Embryonic facial prominence (tissue), 1 donor: ENCODE measurements at regions not wholly inside any gene's neighbourhood (a gene's known extent, or its start where the extent isn't known, plus 50 kb on each side); places are given as distances from the start of the nearest gene placed in this dataset.
"Not testable (repeated sequence)": the region's sequence is repeated elsewhere in the genome, so short reads cannot be mapped to it uniquely, and the experiment has no call there.

Source experiments
- DNase-seq: peaks from one replicate; pipeline ENCODE4 v3.0.0-alpha.2; 2016; ENCODE audit errors: extremely low spot score

DNA sequence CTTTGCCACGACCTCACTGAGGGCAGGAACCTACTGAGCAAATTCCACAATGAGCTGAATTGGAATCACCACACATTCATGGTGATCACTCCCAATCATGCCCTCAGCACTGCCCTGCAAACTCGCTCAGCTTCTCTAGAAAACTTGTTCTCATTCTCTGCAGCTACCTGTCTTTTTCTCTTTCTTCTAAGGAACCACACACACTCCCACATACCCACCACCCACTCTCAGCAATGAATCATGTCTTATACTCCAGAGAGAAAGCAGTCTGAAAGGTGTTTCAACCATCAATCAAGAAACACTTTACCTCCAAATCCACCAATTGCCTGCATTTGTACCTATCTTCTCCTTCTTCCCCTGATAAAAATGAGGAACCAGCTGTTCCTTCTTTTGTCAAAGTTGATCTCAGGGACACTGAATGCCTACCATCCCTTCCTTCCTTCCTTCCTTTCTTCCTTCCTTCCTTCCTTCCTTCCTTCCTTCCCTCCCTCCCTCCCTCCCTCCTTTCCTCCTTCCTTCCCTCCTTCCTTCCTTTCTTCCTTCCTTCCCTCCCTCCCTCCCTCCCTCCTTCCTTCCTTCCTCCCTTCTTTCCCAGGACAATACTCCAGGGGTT lies 84.6 kb upstream of the SGK1 start:
- no peak for DNase-seq

DNA sequence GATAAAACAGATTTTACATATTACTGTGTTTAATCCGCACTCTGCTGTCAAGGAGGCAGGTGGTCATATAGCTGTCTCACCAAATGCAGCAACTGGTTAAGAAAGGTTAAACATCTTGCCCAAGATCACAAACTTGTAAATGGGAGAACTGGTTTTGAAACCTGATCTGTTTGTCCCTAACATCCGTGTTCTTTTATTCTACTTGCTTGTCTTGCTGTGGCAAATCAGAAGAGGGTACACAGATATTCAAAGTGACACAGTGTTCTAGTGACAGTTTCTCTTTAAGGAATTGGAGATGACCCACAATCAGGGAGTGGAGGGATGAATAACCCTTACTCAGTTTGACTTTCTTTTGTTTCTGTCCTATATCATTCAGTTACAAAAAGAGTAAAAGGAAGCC lies 83.0 kb upstream of the SGK1 start:
- DNase-seq: no peak

DNA sequence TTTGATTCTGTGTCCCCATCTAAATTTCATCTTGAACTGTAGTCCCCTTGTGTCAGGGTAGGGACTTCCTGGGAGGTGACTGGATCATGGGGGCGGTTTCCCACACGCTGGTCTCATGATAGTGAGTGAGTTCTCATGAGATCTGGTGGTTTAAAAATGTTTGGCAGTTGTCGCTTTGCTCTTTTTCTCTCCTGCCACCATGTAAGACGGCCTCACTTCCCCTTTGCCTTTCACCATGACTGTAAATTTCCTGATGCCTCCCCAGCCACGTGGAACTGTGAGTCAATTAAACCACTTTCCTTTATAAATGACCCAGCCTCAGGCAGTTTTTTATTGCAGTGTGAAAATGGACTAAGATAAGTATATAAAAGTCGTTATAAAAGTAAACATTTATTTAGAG lies 80.5 kb upstream of the SGK1 start:
- DNase-seq: no peak

DNA sequence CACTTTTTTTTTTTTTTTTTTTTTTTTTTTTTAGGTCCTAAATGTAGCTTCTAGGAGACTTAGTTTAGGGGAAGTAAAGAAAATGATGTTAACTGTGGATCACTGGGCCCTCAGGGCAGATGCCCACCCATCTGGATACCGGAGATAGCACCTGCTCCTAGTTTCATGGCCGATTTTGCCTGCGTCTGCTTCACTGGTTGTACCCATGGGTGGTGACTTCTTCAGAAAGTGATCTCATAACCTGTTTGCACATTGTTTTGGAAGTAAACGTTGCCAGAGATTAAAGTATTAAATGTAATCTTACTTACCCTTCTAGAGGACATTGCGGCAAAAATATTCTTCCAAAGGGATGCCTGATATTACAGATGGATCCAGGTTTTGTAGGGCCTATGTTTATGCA lies 79.8 kb upstream of the SGK1 start:
- DNase-seq: no peak

DNA sequence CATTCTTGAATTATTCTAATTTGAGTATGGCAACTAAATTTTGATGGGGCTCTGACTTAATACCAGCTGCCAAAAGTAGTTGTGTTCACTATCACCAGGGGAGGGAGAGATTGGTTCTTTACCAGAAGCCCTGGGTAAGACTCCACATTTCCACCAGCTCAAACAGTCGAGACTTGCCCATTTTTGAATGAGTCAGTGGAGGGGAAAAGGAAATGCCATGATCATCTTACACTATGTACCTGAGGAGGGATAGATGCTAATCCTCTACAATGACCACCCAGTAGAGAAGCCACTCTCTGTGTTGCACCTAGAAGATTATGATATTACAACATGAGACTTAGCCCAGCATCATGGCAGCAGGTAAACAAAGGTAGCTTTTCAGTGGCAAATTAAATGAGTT lies 77.0 kb upstream of the SGK1 start:
- DNase-seq: no peak

DNA sequence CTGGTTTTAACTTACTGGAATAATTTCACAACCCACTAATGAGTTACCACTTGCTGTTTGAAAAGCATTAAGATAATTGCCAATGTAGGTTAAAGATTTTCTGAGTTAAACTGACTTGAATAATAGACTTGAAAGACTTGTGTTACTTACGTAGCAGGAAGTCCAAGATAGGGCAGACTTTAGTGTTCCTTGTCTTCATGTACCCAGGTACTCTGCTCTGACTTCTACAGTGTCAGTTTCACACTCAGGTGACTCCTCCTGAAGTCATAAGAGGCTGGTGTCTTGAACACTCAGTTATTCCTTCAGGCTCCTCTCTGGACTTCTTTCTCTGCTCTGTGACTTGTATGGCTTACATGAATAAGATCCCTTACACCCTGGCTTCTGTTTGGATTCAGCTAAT lies 76.3 kb upstream of the SGK1 start:
- no peak for DNase-seq

DNA sequence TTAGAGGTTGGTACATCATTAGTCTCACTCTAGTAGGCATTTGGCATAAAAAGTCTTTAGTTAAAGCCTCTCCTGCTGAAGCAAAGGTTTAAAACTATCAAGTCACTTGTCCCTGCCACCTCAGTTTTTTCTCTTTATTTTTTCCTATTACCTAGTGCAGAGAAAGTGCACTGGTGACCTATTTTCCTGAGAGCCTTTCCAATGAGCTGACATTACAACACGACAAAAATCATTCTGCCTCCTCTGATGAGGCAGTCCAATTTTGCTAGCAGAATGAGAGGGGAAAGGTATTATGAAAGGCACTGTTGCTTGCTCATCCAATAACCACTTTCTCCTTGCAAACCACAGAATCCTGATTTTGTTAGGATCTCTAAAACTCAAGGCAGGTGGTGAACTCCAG lies 73.3 kb upstream of the SGK1 start:
- no peak for DNase-seq

DNA sequence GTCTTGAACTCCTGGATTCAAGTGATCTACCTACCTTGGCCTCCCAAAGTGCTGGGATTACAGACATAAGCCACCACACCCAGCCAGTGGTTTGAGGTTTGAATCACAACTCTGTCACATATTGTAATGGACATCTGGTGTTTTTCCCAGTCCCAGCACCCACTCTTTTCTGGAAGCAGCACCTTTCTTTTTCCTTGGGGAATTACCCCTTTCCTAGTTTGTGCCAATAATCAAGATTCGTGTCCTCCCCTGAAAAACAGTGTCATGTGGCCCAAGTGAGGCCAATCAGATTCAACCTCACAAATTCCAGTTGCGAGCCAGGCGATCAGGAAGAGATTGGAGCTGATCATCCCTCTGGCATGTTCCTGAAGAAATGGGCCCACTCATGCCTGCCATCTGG lies 71.7 kb upstream of the SGK1 start:
- no peak for DNase-seq

DNA sequence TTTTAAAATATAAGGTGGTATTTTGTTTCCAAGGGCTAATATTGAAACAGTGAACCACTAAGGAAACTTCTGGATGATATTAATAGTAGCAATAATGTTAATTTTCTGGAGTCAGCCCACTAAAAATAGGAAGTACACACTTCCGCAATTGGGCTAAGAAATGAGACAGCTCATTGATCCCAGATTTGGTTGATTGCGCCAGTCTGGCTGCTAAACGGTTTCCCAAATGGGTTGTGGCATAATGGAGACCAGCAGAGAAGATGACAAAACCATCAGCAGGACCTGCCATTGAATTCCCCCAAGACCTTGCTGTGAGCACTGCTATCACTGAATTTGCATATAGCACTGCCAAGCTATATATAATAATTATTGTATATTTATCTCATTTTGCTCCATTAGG lies 71.2 kb upstream of the SGK1 start:
- DNase-seq: no peak

DNA sequence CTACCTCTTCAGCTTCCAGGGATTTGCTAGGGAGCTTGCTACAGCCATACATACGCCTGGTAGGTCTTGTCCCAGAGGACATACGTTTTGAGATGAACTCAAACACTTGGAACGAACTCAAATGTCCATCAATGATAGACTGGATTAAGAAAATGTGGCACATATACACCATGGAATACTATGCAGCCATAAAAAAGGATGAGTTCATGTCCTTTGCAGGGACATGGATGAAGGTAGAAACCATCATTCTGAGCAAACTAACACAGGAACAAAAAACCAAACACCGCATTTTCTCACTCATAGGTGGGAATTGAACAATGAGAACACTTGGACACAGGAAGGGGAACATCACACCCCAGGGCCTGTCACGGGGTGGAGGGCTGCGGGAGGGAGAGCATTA lies 68.6 kb upstream of the SGK1 start:
- not testable (repeated sequence) for DNase-seq

DNA sequence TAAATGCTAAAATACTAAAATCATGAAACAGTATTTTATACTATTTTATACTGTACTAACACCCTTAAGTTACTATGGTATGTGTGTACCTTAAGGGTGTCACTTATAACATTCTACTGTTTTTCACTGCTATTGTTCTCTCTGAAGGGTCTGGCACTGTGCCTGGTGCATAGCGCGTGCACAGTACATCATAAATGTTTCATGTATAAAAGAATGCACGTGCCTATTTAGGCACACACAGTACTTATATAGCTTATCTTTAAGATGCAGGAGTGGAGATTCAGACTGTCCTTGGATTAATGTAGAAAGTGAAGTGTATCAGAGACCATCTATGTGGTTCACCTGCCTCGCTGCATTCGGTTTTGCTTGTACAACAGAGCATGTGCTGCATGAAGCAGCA lies 64.0 kb upstream of the SGK1 start:
- DNase-seq: no peak

DNA sequence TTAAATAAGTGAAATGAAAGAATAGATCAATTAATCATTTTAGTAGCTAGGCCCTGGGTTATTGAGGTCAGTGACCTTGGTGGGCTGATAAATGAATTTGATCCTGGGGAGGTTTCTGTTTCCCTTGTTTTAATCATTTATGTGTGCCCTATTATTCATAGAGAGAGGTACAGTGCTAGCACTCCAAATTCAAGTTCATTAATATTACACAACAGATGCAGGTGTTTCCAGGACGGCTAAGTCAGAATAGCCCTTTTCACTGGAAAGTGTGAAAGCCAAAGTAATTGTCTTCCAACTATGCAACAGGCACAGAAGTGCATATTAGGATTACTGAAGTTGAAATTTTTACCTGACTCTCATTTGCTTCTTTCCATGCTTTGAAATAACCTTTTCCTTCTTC lies 61.7 kb upstream of the SGK1 start:
- DNase-seq: no peak

DNA sequence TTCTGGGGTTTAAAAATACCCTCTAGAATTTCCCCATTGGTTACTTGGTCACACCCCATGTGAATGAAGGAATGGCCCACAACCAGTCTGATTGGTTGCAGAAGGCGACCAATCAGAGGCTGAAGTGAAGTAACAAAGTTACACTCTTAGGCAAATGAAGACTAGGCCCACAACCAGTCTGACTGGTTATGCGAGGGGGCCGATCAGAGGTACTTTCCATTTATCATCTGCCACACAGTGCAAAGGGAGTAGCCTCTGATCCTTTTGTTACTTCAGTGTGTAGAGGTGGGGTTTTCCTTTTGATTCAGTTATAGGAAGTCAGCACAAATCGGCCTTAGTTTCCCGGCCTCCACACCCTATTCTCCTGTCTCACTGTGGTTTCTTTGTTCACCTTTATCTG lies 61.2 kb upstream of the SGK1 start:
- no peak for DNase-seq

DNA sequence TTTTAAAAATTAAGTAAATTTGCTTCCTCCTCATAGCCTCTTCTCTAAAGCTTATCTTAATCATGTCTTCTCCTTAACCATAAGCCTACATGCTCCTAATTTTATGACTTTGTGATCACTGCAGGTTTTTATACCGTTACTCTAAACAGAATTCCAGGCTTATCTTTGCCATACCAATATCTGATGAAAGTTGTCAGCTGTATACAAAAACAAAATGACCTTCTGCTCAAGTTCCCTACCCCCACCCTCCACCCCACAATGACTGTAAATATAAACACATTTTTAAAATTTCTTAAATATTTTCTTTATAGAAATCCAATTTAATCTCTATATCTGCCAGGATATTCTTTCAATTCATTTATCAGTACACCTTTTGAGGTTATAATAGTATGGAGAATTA lies 60.5 kb upstream of the SGK1 start:
- no peak for DNase-seq

DNA sequence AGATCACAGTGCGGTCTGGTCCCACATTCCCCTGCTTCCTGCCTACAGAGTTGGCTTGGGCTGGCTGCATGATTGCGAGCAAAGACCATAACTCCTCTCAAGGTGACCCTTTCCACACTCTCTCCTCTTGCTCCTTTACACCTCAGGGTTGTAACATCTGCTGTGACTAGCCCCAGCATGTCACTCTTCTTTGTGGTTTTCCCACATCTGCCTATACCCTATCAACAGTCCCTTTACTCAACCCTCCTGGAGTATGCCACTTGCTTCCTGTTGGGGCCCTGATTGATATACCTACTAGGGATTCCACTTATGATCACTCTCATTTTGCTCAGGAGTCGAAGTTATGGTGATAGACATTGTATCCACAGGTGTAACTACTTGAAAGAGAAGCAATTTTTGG lies 58.9 kb upstream of the SGK1 start:
- no peak for DNase-seq

DNA sequence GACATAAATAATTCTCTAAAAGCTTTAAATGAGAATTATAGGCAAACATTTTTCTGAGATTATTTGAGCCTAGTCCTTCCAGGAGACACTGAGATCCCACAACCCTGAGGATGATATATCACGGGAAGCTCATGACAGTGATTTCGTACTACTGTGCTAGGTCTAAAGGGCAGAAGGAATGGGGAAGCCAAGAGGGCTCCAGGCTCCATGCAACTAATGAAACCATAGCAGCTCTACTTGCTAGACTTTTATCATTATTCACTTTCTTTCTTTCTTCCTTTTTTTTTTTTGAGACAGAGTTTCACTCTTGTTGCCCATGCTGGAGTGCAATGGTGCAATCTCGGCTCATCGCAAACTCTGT lies 57.3 kb upstream of the SGK1 start:
- DNase-seq: no peak

DNA sequence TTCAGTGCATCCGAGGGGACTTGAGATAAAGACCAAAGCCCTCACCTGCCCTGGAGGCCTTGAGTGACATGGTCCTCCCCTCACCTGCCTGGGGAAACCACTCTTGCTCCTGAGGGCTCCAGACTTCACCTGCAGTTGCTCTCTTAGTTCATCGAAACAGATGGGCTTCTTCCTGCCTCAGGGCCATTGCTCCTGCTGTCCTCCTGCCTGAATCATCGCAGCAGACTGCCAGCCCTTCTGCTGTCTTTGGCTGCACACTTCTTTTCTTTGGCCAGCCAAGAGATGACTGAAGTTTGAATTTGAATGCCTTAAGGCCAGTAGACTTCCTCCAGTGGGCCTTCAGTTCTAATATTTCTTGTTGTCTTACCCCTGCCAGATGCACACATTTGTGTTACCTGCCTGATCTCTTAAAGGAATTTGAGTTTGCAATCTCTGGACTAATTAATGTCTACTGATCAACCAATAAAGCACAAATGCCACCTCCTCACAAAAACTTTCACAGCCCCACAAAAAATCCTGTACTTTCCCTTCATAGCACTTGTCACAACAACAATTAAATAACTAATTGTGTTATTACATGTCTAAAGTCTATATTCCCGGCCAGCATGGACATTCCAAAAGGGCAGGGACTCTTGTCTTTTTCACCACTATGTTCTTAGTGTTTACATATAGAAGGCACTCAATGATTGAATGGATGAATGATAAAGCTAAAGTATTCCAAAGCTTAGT lies 56.7 kb upstream of the SGK1 start:
- no peak for DNase-seq

DNA sequence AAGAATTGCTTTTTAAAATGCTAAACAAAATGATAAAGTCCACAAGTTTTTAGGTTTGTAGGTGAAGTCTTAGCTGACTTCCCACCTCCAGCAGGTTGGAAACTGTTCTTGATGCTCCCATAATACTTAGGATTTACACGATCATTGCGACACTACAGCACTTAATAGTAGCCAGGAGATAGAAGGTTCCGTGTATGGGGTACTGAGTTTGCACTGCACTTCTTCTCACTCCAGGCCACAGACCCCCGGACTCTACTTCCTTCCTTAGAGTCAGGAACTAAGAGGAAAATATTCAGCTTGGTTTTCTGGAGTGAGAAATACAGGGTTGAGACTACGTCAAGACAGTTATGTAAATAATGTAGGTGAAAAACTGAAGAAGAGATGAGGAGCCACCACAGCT lies 56.1 kb upstream of the SGK1 start:
- DNase-seq: no peak

DNA sequence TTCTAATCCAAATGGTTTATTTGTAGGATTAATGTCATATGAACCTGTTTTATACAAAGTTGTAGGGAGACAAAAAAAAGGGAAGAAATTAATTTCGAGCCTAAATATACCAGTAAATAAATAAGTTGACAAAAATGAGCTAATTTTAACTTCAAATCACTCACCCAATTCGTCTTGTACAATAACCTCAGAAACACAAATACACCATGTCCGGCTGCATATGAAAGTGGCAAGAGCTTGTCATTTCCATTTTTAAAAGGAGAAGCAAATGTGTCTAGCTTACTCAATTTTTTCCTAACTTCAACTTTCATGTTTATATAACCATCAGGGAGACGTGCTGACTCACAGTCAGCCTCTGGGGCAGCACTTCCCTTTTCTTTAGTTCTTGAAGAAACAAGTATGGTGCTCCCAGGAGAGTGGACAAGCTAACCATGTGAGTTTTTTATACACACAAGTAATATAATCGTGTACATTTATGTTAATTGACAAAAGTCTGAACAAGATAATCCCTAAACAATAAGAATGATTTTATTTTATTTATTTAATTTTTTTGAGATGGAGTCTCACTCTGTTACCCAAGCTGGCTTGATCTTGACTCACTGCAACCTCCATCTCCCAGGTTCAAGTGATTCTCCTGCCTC lies 55.5 kb upstream of the SGK1 start:
- DNase-seq: no peak

DNA sequence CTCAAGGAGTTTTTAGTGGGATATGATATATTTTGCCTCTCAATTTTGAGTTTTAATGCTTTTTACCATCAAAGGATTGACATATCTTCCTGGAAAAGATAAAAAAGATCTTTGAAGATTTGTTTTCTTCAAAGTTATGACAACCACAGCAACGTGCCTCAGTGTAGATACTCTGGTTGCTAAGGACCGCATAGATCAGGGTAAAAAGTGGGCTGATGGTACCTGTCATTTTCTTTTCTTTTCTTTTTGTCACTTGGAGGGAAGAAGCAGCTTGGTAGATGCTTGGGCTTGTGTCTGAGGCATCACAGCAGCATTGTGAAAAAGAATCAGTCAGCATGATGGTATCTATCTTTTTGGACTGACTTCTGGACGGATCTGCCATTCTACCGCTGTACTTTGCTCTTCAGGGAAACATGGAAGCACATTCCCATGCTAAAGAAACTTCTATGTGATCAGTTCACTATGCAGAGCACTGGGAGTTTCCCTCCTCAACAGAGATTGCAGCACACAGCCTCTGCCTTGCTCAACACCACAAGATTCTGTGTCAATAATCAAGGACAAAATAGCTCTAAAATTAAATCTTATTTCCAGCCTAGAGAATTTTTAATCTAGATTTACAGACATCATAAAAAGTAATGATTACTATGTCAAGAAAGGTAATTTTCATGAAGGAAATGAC lies 54.8 kb upstream of the SGK1 start:
- no peak for DNase-seq

DNA sequence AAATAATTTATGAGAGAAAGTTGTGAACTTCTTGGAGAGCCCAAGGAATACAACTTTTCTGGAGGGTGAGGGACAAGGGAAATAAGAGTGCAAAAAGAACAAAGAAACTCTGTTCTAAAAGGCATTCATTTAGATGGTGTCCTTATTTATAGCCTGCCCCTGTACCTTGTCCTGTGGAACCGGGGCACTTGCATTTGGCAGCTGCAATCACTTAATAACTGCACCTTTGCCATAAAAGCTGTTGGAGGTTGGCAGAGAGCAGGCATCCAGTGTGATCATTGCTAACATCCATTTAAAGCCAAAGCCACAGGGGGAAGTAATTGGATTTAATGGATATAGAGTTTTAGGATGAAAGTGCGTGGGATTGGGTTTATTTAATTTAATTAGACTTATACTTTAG lies 50.8 kb upstream of the SGK1 start:
- no peak for DNase-seq
